ENCODE measurements at regions not wholly inside any gene's neighbourhood (a gene's known extent, or its start where the extent isn't known, plus 50 kb on each side); places are given as distances from the start of the nearest gene placed in this dataset.
"Not testable (repeated sequence)": the region's sequence is repeated elsewhere in the genome, so short reads cannot be mapped to it uniquely, and the experiment has no call there.

DNA sequence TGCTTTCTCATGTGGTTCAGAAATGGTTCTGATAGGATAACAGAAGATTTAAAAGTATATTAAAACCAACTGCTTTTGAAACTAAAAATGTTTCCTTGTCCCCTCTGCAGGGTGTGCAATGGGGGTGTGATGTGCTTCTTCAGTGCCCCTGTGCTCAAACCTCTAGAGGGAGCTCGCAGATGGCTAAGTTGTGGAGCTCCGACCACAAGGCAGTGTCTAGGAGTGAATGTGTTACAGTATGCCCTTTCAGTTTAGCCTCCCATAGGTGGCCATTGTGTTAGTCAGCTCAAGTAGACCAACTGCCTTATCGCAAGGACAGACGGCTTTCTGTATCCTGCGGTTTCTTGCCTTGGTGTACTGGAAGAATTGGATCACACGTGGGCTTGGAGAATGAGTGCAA lies 130.5 kb downstream of the TENT5D start:
- TF ChIP-seq POLR2A (IDR thresholded peaks at IDR 0.05), result no peak
- TF ChIP-seq, protein P1, sequence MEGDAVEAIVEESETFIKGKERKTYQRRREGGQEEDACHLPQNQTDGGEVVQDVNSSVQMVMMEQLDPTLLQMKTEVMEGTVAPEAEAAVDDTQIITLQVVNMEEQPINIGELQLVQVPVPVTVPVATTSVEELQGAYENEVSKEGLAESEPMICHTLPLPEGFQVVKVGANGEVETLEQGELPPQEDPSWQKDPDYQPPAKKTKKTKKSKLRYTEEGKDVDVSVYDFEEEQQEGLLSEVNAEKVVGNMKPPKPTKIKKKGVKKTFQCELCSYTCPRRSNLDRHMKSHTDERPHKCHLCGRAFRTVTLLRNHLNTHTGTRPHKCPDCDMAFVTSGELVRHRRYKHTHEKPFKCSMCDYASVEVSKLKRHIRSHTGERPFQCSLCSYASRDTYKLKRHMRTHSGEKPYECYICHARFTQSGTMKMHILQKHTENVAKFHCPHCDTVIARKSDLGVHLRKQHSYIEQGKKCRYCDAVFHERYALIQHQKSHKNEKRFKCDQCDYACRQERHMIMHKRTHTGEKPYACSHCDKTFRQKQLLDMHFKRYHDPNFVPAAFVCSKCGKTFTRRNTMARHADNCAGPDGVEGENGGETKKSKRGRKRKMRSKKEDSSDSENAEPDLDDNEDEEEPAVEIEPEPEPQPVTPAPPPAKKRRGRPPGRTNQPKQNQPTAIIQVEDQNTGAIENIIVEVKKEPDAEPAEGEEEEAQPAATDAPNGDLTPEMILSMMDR (IDR thresholded peaks at IDR 0.05), result no peak

DNA sequence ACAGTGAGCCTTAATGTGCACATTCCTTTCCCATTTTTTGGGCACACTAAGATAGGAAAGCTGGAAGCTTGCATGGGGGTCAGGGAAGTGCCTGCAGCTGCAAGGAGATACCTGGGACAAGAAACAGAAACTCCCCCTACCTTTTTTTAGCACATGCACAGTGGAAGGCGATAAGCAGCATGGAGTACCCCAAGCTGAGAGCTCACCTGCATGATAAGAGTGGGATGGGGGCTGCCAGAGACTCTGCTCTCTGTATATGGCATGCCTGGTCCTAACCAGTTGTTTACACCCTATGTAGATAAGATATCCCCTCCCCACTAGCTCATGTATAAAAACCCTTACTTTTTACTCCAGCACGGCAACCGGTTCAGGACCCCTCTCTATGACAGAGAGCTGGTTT lies 135.9 kb downstream of the TENT5D start:
- H3K27ac ChIP-seq, result no peak overlapping the region
- 88% methylated on average over 2 to 3 of the region's 3 CpGs for WGBS, 2 donors
- no peaks in the 10 kb centered on the region for H3K4me1 ChIP-seq
- no peaks in the 10 kb centered on the region for H3K27me3 ChIP-seq
- intact Hi-C loops (cut with DNase I), result no loop called here
- H3K4me3 ChIP-seq (replicated peaks in 1 of 3), result no peak overlapping the region
- TF ChIP-seq, protein P1 (IDR thresholded peaks at IDR 0.05), result no peak
- no peak for TF ChIP-seq POLR2A (IDR thresholded peaks at IDR 0.05)
- no peak for DNase-seq
- no peaks in the 10 kb centered on the region for H3K9me3 ChIP-seq
- H3K36me3 ChIP-seq, result no peaks in the 10 kb centered on the region

More for the DNA sequence above, 130.5 kb downstream of the TENT5D start:
- intact Hi-C loops (cut with DNase I), result no loop called here
- no peaks in the 10 kb centered on the region for H3K4me1 ChIP-seq
- no peak overlapping the region for H3K4me3 ChIP-seq (replicated peaks in 1 of 3)
- no peaks in the 10 kb centered on the region for H3K27me3 ChIP-seq
- no peak for DNase-seq
- H3K27ac ChIP-seq, result no peak overlapping the region
- no peaks in the 10 kb centered on the region for H3K9me3 ChIP-seq
- 77 to 79% methylated on average over 4 to 6 of the region's 6 CpGs for WGBS, 2 donors
- no peaks in the 10 kb centered on the region for H3K36me3 ChIP-seq

GRCh38 chrX:80572636-80573035 lies 152.4 kb downstream of the TENT5D start:
- no peak overlapping the region for H3K4me3 ChIP-seq (replicated peaks in 1 of 3)
- TF ChIP-seq POLR2A (IDR thresholded peaks at IDR 0.05), result no peak
- TF ChIP-seq, protein P1 (IDR thresholded peaks at IDR 0.05), result no peak
- H3K36me3 ChIP-seq, result no peaks in the 10 kb centered on the region
- H3K9me3 ChIP-seq, result no peaks in the 10 kb centered on the region
- no peak overlapping the region for H3K27ac ChIP-seq
- no peaks in the 10 kb centered on the region for H3K4me1 ChIP-seq
- WGBS, 2 donors, result 90 to 91% methylated on average over 13 of the region's 13 CpGs
- intact Hi-C loops (cut with DNase I), result no loop called here
- no peaks in the 10 kb centered on the region for H3K27me3 ChIP-seq
- DNase-seq, result no peak

- Histone ChIP-seq H3K27me3 (no peaks in the 10 kb centered on the region), H3K9me3 (no peaks in the 10 kb centered on the region), H3K27ac (no peak overlapping the region), H3K4me1 (no peaks in the 10 kb centered on the region), H3K36me3 (no peaks in the 10 kb centered on the region), H3K4me3 (replicated peaks in 1 of 3) (no peak overlapping the region)
- WGBS, 2 donors, result 97% methylated on average over 6 of the region's 20 CpGs; no CpG with 5 or more reads in 1 of the 2 donors
- no peak for DNase-seq
- TF ChIP-seq, protein P1 (IDR thresholded peaks at IDR 0.05), result no peak
- no peak for TF ChIP-seq POLR2A (IDR thresholded peaks at IDR 0.05)
- intact Hi-C loops (cut with DNase I), result no loop called here
These were observed 153.0 kb downstream of the TENT5D start for GRCh38 chrX:80573275-80573674.

DNA sequence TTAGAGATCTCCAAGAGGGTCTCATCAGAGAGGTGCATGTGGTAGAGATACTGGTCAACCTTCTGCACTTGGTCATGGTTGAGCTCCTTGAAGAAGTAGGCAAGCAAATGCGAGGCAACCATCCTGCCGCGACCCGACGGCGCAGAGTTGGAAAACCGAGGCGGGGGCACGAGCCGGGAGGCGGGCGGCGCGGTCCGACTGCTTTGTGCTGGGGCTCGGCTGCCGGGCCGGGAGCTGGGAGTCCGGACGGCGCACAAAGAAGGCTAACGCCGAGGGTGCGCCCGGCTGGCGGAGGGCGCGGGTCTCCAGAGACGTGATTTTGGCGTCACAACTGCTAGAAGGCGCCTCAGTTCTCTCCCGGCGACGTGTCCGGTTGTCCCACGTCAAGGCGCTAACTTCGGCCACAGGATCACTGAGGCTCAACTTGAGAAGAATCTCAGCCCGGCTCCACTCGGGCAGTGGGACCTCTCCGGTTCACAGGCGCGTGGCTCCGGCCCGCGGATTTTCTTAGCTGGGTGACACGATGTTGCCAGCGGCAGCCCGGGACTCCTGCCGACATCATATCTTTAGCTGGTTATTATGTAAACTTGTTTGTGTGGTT lies 154.3 kb downstream of the TENT5D start:
- H3K36me3 ChIP-seq; H3K27ac ChIP-seq; H3K4me3 ChIP-seq (replicated peaks in 1 of 3); intact Hi-C loops (cut with DNase I); DNase-seq; H3K4me1 ChIP-seq; H3K27me3 ChIP-seq; H3K9me3 ChIP-seq: not testable (repeated sequence)
- WGBS, 2 donors, result 89 to 96% methylated on average over 20 to 39 of the region's 50 CpGs

DNA sequence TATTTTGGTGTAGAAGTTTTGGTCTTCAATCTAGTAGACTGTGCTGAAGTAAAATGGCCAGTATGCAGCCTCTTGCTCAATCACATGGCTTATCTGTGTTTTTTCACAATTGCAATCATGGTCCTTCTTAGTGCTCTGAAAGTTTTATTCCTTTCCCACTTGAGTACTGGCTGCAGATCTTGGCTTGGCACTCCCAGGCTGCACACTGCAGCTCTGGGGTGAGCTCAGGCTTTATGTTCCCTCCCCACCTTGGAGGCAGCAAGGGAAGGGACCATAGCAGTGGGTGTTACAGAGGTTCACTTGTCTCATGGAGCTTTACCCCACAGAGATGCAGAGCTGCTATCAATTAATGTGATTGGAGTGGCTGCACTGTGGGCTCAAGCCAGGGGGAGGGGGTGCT lies 156.0 kb downstream of the TENT5D start:
- TF ChIP-seq, protein P1 (IDR thresholded peaks at IDR 0.05), result no peak
- TF ChIP-seq POLR2A (IDR thresholded peaks at IDR 0.05), result no peak
- intact Hi-C loops (cut with DNase I), result no loop called here

More for the DNA sequence above, 156.0 kb downstream of the TENT5D start:
- no peak overlapping the region for H3K4me3 ChIP-seq (replicated peaks in 1 of 3)
- no peaks in the 10 kb centered on the region for H3K4me1 ChIP-seq
- DNase-seq, result no peak
- H3K9me3 ChIP-seq, result no peaks in the 10 kb centered on the region
- H3K36me3 ChIP-seq, result no peaks in the 10 kb centered on the region
- H3K27ac ChIP-seq, result no peak overlapping the region
- no peaks in the 10 kb centered on the region for H3K27me3 ChIP-seq
